ENCODE measurements at regions not wholly inside any gene's neighbourhood (a gene's known extent, or its start where the extent isn't known, plus 50 kb on each side); places are given as distances from the start of the nearest gene placed in this dataset.
"Not testable (repeated sequence)": the region's sequence is repeated elsewhere in the genome, so short reads cannot be mapped to it uniquely, and the experiment has no call there.

- no peak for DNase-seq
Measured at GRCh38 chr3:174547801-174548435, 311.2 kb upstream of the NAALADL2 start.

DNA sequence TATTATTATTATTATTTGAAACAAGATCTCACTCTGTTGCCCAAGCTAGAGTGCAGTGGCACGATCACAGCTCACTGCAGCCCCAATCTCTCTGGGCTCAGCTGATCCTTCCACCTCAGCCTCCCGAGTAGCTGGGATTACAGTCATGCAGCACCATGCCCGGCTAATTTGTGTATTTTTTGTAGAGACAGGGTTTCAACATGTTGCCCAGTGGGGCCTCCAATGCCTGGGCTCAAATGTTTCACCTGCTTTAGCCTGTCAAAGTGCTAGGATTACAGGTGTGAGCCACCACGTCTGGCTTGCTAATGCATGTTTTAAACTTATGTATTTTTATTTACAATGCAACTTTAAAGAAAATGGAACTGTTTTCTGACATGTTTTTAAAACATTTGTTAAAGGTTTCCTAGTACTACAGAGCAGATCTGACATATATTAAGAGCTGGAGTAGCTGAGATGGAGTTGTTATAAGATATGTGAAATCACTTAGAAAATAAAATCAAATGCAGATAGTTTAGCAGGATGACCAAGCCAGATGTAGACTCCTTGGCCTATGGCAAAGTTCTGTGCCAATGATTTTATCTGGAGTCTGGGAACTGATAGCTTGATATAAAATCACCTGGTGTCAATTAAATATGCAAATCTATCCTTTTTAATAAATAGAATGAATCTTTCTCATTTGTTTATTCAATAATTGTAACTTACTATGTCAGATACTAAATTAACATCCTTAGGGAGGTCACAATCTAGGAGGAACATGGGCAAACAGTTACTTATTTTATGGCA lies 310.1 kb upstream of the NAALADL2 start:
- no peak for DNase-seq

- DNase-seq: no peak
Measured at GRCh38 chr3:174581558-174581957, 277.6 kb upstream of the NAALADL2 start.

GRCh38 chr3:174583396-174583795 lies 275.7 kb upstream of the NAALADL2 start:
- no peak for DNase-seq

DNA sequence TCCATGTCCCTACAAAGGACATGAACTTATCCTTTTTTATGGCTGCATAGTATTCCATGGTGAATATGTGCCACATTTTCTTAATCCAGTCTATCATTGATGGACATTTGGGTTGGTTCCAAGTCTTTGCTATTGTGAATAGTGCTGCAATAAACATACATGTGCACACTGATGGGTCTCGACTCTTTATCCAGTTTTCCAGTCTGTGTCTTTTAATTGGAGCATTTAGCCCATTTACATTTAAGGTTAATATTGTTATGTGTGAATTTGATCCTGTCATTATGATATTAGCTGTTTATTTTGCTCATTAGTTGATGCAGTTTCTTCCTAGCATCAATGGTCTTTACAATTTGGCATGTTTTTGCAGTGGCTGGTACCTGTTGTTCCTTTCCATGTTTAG lies 272.0 kb upstream of the NAALADL2 start:
- not testable (repeated sequence) for DNase-seq

GRCh38 chr3:174596447-174596982 lies 262.6 kb upstream of the NAALADL2 start:
- no peak for DNase-seq

DNA sequence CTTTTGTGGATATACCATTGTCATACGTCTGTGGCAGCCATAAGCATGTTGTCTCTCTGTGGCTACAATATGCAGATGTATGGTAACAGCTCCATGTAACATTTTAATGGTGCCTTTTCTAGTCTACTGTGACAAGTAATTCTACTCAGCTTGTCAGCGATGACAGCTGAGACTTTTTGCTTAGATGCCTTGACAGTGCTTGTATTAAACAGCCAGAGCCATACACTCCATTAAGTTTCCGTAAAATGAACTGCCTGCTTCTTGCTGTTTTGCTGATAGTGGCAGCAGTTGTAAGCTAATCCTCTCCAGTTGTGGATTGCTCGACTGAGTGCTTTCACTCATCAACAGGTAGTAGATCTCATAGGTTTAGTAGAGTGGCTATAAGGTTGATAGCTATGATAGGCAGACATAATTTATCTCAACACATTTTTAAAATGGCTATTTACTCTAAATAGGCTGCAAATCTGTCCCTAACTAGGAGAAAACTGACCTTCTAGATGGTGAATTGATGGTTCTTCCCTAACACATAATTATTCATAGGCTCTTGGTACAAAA lies 260.2 kb upstream of the NAALADL2 start:
- no peak for DNase-seq

DNA sequence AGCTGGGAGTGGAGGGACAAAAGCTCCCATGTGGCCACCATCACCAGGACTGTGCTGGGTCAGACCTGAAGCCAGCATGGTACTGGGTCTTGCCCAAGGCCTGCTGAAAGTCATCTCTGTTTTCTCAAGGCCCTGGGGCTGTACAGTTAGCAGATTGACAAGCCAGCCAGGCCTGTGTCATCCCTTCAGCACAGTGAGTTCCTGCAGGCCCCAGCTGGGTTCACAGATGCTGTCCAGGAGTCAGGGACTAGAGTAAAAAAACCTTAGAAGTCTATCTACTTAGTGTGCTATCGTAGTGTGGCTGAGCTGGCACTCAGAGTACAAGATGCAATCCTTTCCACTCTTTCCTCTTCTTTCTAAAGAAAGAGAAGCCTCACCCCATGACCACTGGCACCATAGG lies 246.0 kb upstream of the NAALADL2 start:
- DNase-seq: no peak

- no peak for DNase-seq
Measured at GRCh38 chr3:174614036-174614435, 245.1 kb upstream of the NAALADL2 start.

DNA sequence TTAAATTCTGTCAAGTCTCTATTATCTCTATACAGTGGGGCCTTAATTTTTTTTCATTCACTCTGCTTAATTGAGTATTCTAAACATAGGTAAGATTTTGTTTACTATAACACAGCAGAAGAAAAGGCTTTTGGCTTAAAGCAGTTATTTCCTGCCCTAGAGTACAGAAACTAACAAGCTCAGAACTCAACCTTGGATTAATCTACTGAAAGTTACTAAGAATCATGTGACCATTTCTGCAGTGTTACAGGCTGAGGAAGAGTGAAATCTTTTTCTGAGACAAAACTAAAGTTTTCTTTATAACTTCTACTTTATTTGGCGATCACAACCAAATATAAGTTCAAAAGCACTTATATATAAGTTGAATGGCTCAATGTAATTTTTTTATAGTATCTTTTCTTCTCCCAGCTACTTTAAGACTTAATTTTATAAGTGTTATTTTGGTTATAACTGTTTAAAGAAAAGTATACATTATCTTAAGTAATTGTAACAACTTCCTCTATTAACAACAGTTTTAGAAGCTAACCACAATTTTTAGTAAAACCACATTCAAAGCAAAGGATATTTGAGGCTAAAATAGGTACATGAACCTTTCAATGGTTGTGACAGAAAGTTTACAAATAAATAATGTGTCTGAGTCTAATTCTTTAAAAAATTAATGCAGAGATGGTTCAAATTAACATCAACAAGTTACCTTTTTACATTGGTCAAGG lies 240.6 kb upstream of the NAALADL2 start:
- DNase-seq: no peak

GRCh38 chr3:174619239-174619638 lies 239.9 kb upstream of the NAALADL2 start:
- DNase-seq: no peak

GRCh38 chr3:174620138-174620537 lies 239.0 kb upstream of the NAALADL2 start:
- no peak for DNase-seq

- no peak for DNase-seq
Measured at GRCh38 chr3:174620855-174621472, 238.2 kb upstream of the NAALADL2 start.

GRCh38 chr3:174633342-174633741 lies 225.8 kb upstream of the NAALADL2 start:
- DNase-seq: no peak

DNA sequence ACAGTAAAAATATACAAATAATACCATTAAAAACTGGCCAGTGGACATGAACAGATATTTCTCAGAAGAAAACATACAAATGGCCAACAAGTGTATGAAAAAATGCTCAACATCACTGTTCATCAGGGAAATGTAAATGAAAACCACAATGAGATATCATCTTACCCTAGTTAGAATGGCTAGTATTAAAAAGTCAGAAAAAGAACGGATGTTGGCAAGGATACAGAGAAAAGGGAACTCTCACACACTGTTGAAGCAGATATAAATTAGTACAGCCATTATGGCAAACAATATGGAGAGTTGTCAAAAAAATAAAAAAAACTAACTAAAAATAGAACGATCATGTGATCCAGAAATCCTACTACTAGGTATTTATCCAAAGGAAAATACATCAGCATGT lies 222.7 kb upstream of the NAALADL2 start:
- no peak for DNase-seq

- DNase-seq: no peak
Measured at GRCh38 chr3:174639406-174639805, 219.7 kb upstream of the NAALADL2 start.

DNA sequence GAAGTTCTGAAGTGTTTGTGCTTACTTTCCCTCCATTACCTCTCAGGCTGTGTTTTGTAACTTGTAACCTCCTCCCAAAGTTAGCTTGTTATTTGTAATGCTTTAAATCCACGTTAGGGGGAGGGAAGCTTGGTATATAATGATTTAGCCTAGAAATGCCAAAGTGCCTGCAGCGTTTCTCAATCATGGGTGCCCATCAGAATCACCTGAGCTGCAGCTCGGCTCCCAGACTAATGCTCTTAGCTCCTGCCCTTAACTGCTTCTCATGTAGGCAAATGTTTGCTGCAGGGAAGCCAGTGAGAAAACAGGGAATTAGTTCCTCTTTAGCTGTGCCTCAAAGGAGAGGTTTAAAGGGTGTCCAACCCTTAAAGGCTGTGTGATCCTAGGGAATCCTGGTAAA lies 219.2 kb upstream of the NAALADL2 start:
- no peak for DNase-seq

- no peak for DNase-seq
Measured at GRCh38 chr3:174640932-174641331, 218.2 kb upstream of the NAALADL2 start.

DNA sequence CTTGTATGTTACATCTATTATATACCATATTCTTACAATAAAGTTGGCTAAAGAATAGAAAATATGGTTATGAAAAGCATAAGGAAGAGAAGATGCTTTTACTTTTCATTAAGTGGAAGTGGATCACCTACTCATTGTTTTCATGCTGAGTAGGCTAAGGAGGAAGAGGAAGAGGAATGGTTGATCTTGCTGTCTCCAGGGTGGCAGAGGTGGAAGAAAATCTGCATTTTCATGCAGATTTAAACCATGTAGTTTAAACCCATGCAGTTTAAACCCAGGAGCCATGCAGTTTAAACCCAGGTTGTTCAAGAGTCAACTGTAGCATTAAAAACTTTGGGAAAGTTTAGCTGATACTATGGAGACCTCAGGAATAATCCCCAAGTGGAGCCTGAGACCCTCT lies 214.8 kb upstream of the NAALADL2 start:
- no peak for DNase-seq

- DNase-seq: no peak
Measured at GRCh38 chr3:174651951-174652350, 207.2 kb upstream of the NAALADL2 start.

GRCh38 chr3:174659511-174659910 lies 199.6 kb upstream of the NAALADL2 start:
- no peak for DNase-seq

GRCh38 chr3:174662653-174663052 lies 196.5 kb upstream of the NAALADL2 start:
- no peak for DNase-seq

DNA sequence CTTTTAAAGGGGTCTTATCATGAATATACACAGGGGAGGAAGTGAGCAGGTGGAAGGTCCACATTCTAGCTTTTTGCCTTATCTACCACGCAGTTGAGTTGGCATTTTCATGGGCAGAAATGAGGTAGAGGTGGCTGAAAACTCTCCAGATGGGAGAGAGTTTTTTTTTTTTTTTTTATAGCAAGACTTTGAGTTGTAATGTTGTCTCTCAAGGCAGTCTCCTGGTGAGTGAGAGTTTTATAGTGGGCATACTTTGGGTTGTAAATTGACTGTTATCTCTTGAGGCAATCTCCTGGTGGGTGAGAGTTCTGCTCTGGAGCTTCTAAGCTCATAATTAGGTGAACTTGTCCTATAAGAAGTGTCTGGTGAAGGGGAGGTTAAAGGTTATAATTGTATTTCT lies 191.7 kb upstream of the NAALADL2 start:
- no peak for DNase-seq
